Natural killer cell (primary cell): ENCODE measurements at regions not wholly inside any gene's neighbourhood (a gene's known extent, or its start where the extent isn't known, plus 50 kb on each side); places are given as distances from the start of the nearest gene placed in this dataset.

Source experiments
- ATAC-seq, 3 donors: fragments of 150-1000 bp in 2 of 3; fragments of 200-7000 bp in 1 of 3; cut with Tn5 transposase; 1 replicate in 1 of 3; 2 replicates in 2 of 3; pipeline ENCODE4 v1.10.0; 2021; ENCODE audit warnings: mild to moderate bottlenecking in 2 of 3, moderate library complexity in 2 of 3
- DNase-seq, 2 donors: peaks; one replicate each; pipeline versions ENCODE4 v3.0.0 to v3.0.0-alpha.2; 2013 to 2021; ENCODE audit warnings: mixed read lengths in 1 of 2
- H3K27ac ChIP-seq: one replicate; pipeline ENCODE4 v1.5.1; 2013; ENCODE audit warnings: mild to moderate bottlenecking, low read length
- H3K27me3 ChIP-seq: one replicate; pipeline ENCODE4 v1.6.1; 2013; ENCODE audit warnings: low read length; ENCODE audit not compliant: control insufficient read depth, insufficient read depth
- H3K36me3 ChIP-seq: one replicate; pipeline ENCODE4 v1.6.1; 2013; ENCODE audit warnings: low read length; ENCODE audit not compliant: control insufficient read depth, insufficient read depth
- H3K4me1 ChIP-seq: one replicate; pipeline ENCODE4 v1.6.1; 2013; ENCODE audit warnings: low read length; ENCODE audit not compliant: control insufficient read depth, insufficient read depth
- H3K4me3 ChIP-seq: one replicate; pipeline ENCODE4 v1.5.1; 2013; ENCODE audit warnings: low read length
- H3K9me3 ChIP-seq: one replicate; pipeline ENCODE4 v1.6.1; 2013; ENCODE audit warnings: low read length; ENCODE audit not compliant: control insufficient read depth, insufficient read depth
- H3K27ac Mint-ChIP-seq, 2 donors: one replicate each; pipeline ENCODE4 v1.8.0; 2022; ENCODE audit warnings: mild to moderate bottlenecking in 2 of 2, mixed read lengths in 2 of 2, moderate library complexity in 1 of 2
- H3K27me3 Mint-ChIP-seq, 2 donors: one replicate each; pipeline ENCODE4 v1.8.0; 2022; ENCODE audit warnings: low read depth in 2 of 2, mixed read lengths in 2 of 2
- H3K36me3 Mint-ChIP-seq: one replicate; pipeline ENCODE4 v1.8.0; 2022; ENCODE audit warnings: mixed read lengths
- H3K4me1 Mint-ChIP-seq, 2 donors: one replicate each; pipeline ENCODE4 v1.8.0; 2022; ENCODE audit warnings: mixed read lengths in 2 of 2
- H3K4me3 Mint-ChIP-seq: one replicate; pipeline ENCODE4 v1.8.0; 2022; ENCODE audit warnings: mild to moderate bottlenecking, moderate library complexity, mixed read lengths
- H3K9me3 Mint-ChIP-seq, 2 donors: one replicate each; pipeline ENCODE4 v1.8.0; 2022; ENCODE audit warnings: mixed read lengths in 2 of 2
- WGBS: methylation state at CpG from one replicate; pipeline ENCODE4 v1.1.7; 2013; ENCODE audit warnings: missing lambda C conversion rate; ENCODE audit not compliant: insufficient coverage; 5-methylcytosine and 5-hydroxymethylcytosine counted together
- intact Hi-C: fragments of 100-400 bp; cut with micrococcal nuclease; formaldehyde crosslinking; loops from one replicate; pipeline ENCODE4 v1.14.2; 2022
- TF ChIP-seq, protein P1 (sequence below): fragments of 200-600 bp; IDR thresholded peaks from one replicate; pipeline ENCODE4 v1.8.0; 2022; ENCODE audit warnings: antibody characterized with exemption

DNA sequence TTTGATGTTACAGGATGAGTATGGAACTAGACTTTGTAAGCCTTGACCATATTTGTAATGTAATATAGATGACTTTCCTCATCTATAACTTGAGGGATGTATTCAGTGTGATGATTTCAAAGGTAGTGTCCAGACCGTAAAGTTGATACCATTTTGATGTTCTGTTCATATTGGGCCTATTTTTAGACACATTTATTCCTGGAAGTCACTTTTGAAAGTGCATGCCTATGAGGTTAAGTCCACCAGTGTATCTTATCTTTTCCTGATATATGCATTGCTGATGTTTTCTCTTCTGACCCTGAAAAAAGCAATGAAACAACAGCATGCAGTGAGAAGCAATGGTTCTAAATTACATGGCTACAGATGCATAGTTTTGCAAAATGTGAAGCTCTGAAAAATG lies 244.7 kb upstream of the PDGFD start:
- Mint-ChIP-seq H3K27me3 (no peaks in the 10 kb centered on the region), H3K27ac (no peak overlapping the region), H3K36me3 (no peaks in the 10 kb centered on the region), H3K9me3 (no peaks in the 10 kb centered on the region), H3K4me3 (no peak overlapping the region), H3K4me1 (no peaks in the 10 kb centered on the region)
- Histone ChIP-seq H3K9me3 (no peaks in the 10 kb centered on the region), H3K4me1 (no peaks in the 10 kb centered on the region), H3K4me3 (no peak overlapping the region), H3K27ac (no peak overlapping the region), H3K36me3 (no peaks in the 10 kb centered on the region), H3K27me3 (no peaks in the 10 kb centered on the region)
- DNase-seq = no peak
- WGBS = 83% methylated on average over 1 of the region's 1 CpG
- no peak for ATAC-seq
- intact Hi-C loops = no loop called here
- TF ChIP-seq, protein P1, sequence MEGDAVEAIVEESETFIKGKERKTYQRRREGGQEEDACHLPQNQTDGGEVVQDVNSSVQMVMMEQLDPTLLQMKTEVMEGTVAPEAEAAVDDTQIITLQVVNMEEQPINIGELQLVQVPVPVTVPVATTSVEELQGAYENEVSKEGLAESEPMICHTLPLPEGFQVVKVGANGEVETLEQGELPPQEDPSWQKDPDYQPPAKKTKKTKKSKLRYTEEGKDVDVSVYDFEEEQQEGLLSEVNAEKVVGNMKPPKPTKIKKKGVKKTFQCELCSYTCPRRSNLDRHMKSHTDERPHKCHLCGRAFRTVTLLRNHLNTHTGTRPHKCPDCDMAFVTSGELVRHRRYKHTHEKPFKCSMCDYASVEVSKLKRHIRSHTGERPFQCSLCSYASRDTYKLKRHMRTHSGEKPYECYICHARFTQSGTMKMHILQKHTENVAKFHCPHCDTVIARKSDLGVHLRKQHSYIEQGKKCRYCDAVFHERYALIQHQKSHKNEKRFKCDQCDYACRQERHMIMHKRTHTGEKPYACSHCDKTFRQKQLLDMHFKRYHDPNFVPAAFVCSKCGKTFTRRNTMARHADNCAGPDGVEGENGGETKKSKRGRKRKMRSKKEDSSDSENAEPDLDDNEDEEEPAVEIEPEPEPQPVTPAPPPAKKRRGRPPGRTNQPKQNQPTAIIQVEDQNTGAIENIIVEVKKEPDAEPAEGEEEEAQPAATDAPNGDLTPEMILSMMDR = no peak

DNA sequence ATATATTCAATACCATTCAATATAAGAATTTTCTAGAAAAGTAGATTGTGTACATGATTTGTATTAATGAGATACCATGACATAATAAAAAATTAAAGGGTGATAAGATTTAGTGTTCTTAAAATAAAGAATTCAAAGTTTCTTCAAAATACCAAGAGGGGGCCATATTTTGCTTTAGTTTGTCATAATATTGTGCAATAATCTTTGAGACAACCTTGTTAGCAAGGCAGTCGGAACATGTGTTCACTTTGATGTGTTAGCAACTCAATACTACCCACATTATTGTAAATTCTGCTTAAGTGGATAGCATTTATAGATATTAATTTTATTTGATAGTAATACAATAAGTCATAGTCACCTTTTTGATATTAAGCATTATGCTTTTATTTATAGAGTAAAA lies 241.3 kb upstream of the PDGFD start:
- ATAC-seq (no peak), DNase-seq (no peak)
- H3K27ac Mint-ChIP-seq = no peak overlapping the region
- intact Hi-C loops = no loop called here
- Histone ChIP-seq H3K27ac (no peak overlapping the region), H3K27me3 (no peaks in the 10 kb centered on the region), H3K4me1 (no peaks in the 10 kb centered on the region), H3K9me3 (no peaks in the 10 kb centered on the region), H3K36me3 (no peaks in the 10 kb centered on the region), H3K4me3 (no peak overlapping the region)
- no peak overlapping the region for H3K4me3 Mint-ChIP-seq
- H3K36me3 Mint-ChIP-seq = no peaks in the 10 kb centered on the region
- no CpG with 5 or more reads among the region's 1 CpG for WGBS
- TF ChIP-seq, protein P1 = no peak
- no peaks in the 10 kb centered on the region for H3K4me1 Mint-ChIP-seq
- no peaks in the 10 kb centered on the region for H3K9me3 Mint-ChIP-seq
- no peaks in the 10 kb centered on the region for H3K27me3 Mint-ChIP-seq

DNA sequence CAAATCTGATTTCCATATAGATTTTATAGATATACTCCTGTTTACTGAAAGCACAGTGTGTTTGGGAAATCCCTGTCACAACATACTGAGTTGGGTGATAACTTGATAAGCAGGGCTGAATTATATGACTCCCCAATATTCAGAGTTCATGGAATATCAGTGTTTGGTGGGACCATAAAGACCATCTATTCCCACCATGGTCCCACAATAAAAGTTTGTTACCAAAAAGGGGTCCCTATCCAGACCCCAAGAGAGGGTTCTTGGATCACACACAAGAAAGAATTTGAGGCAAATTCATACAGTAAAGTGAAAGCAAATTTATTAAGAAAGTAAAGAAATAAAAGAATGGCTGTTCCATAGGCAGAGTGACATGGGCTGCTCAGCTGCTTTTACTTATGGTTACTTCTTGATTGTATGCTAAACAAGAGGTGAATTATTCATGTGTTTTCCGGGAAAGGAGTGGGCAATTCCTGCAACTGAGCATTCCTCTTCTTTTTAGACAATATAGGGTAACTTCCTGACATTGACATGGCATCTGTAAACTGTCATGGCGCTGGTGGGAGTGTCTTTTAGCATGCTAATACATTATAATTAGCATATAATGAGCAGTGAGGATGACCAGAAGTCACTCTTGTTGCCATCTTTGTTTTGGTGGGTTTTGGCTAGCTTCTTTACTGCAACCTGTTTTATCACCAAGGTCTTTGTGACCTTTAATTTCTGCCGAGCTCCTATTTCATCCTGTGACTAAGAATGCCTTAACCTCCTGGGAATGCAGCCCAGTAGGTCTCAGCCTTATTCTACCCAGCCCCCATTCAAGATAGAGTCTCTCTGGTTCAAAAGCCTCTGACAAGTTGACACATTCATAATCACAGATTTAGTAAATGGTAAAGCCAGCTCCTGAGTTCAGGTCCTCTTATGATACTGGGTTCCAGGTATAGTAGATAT lies 240.6 kb upstream of the PDGFD start:
- Histone ChIP-seq H3K4me3 (no peak overlapping the region), H3K27me3 (no peaks in the 10 kb centered on the region), H3K4me1 (no peaks in the 10 kb centered on the region), H3K27ac (no peak overlapping the region), H3K9me3 (no peaks in the 10 kb centered on the region), H3K36me3 (no peaks in the 10 kb centered on the region)
- no peaks in the 10 kb centered on the region for H3K9me3 Mint-ChIP-seq
- TF ChIP-seq, protein P1 = no peak
- no peaks in the 10 kb centered on the region for H3K4me1 Mint-ChIP-seq
- ATAC-seq (no peak), DNase-seq (no peak)
- intact Hi-C loops = no loop called here
- no peaks in the 10 kb centered on the region for H3K36me3 Mint-ChIP-seq
- H3K4me3 Mint-ChIP-seq = no peak overlapping the region
- H3K27ac Mint-ChIP-seq = no peak overlapping the region
- H3K27me3 Mint-ChIP-seq = no peaks in the 10 kb centered on the region
- 92% methylated on average over 2 of the region's 3 CpGs for WGBS
